A172 (cell line): ENCODE measurements at regions not wholly inside any gene's neighbourhood (a gene's known extent, or its start where the extent isn't known, plus 50 kb on each side); places are given as distances from the start of the nearest gene placed in this dataset.
A peak's percentile ranks its signal among the peaks of the same experiment; 100 is the strongest.
"Not testable (repeated sequence)": the region's sequence is repeated elsewhere in the genome, so short reads cannot be mapped to it uniquely, and the experiment has no call there.

Source experiments
- DNase-seq: peaks from one replicate; pipeline ENCODE4 v3.0.0-alpha.2; 2015; ENCODE audit warnings: low spot score

GRCh38 chrX:63581906-63582305, 203.1 kb downstream of the ARHGEF9 start:
- no peak for DNase-seq

- no peak for DNase-seq
Measured at GRCh38 chrX:63581398-63581797, 203.6 kb downstream of the ARHGEF9 start.

DNA sequence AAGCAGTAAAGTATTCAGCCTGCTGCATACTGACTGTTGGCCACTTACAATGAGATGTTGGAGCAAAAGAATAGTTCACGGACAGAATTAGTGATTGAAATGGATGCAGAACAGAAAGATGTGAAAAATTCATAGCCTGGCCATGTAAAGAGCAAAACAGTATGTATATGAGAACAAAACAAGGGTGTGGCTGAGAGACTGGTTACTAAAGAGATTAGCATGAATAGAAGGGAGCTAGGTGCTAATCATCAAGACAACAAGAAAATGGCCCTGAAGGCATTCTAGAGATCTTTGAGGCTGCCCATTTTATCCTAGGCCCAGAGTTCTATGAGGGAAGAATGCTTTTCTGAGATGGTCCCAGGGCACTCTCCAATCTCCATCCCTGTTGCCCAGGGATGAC, 208.5 kb downstream of the ARHGEF9 start:
- no peak for DNase-seq

- not testable (repeated sequence) for DNase-seq
Measured at GRCh38 chrX:63575700-63576099, 209.3 kb downstream of the ARHGEF9 start.

DNA sequence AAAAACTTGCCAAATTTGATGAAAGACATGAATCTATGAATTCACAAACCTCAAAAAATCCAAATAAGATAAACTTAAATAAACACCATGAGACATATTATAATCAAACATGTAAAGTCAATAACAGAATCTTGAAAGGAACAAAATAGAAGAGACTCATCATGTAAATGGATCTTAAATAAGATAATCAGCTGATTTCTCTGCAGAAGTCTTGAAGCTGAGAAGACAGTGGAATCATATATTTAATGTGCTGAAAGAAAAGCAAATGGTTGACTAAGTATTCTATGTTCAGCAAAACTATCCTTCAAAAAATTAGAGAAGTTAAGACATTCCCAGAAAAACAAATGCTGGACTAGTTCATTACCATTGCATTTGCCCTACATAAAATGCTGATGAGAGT, 215.7 kb upstream of the SPIN4 start:
- DNase-seq = no peak

GRCh38 chrX:63561425-63561824, 210.3 kb upstream of the SPIN4 start:
- DNase-seq = no peak

- DNase-seq = peak; percentile 70
Measured at GRCh38 chrX:63560601-63561218, 209.6 kb upstream of the SPIN4 start.

DNA sequence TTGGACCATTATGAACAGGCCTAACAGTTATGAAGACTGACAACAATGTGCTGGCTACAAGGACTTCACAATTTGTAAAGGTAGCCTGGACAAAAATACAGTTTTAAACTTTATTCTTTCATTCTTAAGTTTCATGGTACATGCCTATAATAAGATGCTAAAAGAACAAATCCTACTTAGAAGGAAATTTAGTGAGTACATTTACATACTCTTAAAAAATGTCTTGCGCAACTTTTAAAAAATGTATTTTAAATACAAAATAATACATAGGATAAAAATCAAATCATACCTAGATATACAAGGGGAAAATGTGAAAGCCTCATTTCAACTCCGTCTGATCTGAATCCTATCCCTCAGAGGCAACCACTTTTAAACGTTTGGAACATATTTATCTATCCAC, 200.7 kb upstream of the SPIN4 start:
- DNase-seq = no peak

- DNase-seq = no peak
Measured at GRCh38 chrX:63530654-63531053, 179.5 kb upstream of the SPIN4 start.

DNA sequence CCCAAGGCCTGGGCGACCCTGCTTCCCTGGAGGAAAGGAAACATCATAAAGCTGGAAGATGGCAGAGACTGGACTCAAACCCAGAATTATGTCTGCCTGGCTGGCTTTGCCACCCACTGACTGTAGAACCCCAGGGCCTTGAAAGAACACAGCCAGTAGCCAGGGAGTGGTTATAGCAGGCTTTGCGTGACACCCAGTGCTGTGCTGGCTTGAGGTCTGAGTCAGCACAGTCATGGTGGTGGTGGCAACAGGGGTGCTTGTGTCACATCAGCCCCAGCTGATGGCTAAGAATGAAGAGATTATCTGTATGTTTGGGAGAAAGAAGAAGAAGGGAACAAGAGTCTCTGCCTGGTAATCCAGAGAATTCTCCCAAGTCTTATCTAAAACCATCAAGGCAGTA, 178.8 kb upstream of the SPIN4 start:
- DNase-seq = no peak

DNA sequence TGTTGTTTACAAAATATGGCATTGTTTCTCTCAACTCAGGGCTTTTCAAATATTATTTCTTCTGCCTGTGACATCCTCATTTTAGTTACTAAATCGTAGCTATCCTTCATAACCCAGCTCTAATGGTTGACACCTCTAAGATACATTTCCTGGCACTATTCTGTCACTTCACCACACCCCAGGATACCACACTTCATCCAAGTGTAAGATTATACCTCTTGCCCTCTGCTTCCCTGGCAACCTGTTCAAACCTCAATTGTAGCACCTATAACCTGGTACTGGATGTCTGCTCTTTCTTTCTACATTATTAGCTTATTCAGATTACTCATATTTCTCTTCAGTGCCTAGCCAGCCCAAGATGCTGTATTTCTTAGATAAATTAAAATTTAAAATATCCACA, 175.7 kb upstream of the SPIN4 start:
- DNase-seq = no peak

DNA sequence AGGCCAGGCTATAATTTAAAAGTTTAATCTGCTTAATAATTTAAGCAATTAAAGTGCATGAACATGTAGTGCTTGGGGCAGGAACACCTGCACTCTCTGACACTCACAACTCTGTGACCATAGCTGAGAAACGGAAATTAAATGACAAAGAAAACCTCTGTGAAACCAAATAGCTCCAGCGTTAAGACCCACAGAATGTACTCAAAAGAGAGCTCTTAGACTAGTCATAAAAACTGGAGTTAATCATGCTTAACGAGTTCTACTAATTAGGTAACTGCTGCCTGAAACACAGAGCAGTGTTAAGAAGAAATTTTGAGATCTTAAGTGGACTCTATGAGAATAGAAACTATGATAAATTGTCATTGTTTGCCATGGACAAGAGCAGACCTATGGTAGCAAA, 174.4 kb upstream of the SPIN4 start:
- no peak for DNase-seq

- DNase-seq = not testable (repeated sequence)
Measured at GRCh38 chrX:63519368-63519767, 168.2 kb upstream of the SPIN4 start.

- no peak for DNase-seq
Measured at GRCh38 chrX:63514569-63515080, 163.5 kb upstream of the SPIN4 start.

GRCh38 chrX:63513825-63514568, 162.9 kb upstream of the SPIN4 start:
- no peak for DNase-seq

DNA sequence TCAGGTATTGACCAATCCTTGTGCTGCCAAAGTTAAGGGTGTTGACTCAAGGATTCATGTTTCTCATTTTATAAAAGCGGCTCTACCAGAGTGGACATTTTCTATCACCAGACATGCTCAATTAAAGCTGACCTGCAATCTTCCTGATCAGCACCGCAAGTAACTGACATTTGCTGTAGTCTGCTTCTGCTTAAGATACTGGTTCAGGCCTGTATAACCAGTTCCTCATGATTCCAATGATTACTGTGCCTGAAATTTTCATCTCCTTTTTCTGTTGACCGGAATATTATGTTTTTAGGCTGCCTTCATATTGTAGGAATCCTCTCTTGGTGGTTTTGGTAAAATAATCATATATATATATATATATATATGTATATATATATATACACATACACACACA, 160.2 kb upstream of the SPIN4 start:
- DNase-seq = no peak

- DNase-seq = no peak
Measured at GRCh38 chrX:63508668-63509067, 157.5 kb upstream of the SPIN4 start.

DNA sequence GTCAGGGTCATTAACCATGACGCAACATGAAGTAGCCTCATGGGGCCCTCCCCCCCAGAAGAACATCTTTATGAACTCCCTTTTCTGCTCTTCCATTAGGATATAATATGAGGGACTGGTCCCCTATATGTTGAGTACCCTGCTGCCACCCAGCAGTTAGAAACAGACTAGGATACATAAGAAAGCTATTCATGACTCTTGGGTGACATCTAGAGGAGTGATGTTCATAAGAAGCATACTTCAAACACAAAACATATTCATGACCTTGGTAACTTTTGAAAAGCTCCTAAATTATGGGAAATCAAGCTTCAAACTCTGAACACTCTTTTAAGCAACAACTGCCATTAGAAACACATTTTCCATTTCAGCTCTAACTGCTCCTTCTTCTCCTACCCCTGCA, 155.2 kb upstream of the SPIN4 start:
- DNase-seq = peak; percentile 18

DNA sequence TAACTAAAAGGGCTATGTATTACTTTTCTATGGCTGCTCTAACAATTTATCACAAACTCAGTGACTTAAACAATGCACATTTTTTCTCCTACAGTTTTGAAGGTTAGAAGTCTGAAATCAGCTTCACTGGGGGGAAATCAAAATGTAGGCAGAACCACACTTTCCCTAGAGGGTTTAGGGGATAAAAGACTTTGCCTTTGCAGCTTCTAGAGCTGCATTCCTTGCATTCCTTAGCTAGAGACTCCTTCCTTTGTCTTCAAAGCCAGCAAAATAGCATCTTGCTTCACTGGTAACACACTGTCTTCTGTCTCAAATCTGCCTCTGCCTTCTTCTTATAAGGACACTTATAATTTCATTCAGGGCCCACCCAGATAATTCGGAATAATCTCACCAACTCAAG, 152.4 kb upstream of the SPIN4 start:
- DNase-seq = peak; percentile 29

DNA sequence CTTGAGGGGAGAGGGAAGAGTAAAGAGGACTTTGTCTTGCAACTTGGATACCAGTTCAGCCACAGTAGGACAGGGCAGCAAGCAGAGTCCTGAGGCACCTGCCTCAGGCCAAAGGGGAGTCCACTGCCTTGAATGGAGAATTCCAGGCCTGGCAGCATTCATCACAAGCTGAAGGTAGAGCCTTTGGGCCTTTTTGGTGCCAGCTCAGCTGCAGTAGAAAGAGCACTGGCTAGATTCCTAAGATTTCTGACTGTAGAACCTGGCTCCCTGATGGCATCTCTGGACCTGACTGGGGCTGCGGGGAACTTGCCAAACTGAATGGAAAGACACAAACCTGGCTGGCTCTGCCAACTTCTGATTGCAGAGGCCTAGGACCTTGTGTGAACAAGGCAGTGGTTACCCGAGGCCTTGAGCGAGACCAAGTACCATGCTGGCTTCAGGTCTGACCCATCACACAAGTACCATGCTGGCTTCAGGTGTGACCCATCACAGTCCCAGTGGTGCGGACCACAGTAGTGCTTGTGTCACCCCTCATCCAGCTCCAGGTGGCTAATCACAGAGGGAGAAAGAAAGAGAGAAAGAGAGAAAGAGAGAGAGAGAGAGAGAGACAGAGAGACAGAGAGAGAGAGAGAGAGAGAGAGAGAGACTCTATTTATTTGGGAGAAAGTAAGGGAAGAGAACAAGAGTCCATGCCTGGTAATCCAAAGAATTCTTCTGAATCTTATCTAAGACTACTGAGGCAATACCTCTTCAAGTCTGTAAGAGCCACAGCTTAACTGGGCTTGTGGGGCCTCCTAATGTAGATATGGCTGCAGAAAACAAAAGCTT, 137.6 kb upstream of the SPIN4 start:
- no peak for DNase-seq

DNA sequence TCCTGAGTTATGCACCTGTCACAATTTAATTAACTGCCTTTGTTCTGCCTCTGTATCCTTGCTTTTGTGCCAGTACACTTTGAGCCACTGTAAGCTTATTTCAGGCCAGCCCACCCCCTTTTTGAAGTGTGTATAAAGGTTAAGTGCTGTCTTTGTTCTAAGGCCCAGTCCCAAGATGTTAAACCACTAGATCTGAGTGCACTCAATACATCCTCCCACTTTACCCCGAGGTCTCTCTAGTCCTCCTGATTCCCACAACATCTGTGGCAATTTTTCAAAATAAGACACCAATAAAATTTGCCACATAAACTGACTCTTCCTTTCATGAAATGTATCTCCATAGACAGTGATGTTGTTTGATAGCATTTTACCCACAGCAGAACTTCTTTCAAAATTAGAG, 124.1 kb upstream of the SPIN4 start:
- DNase-seq = no peak

GRCh38 chrX:63471004-63471403, 119.9 kb upstream of the SPIN4 start:
- DNase-seq = no peak

DNA sequence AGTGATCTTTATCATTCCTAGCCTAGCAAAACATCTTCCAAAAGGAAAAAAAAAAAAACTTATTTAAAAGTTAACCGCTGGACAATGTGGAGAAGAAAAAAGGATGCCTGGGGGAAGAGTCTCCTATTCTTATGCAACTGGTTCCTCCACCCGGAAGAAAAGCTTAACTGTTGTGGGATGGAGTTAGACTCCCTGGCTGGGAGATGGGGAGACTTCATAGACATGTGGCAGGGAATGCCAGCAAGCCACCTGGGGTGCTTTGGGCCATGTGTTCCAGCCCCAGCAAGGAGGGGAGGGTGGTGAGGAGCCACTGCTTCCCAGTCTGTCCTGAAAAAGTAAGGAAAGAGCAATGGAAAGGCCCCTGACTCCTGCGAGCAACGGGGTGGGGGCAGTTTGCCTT, 119.4 kb upstream of the SPIN4 start:
- no peak for DNase-seq
